HEK293 (cell line): ENCODE measurements at regions not wholly inside any gene's neighbourhood (a gene's known extent, or its start where the extent isn't known, plus 50 kb on each side); places are given as distances from the start of the nearest gene placed in this dataset.

ENCODE experiments used
- PBX3 ChIP-seq: sonication (generic); formaldehyde crosslinking; IDR thresholded peaks from 2 replicates; pipeline ENCODE4 v1.8.1; 2022; ENCODE audit warnings: mild to moderate bottlenecking, moderate library complexity, missing genetic modification reagents
- REPIN1 ChIP-seq: fragments of 450-650 bp; formaldehyde crosslinking; IDR thresholded peaks from 2 replicates; pipeline ENCODE4 v1.5.1; 2017; ENCODE audit warnings: missing biosample characterization, missing genetic modification characterization, low read depth
- SP2 ChIP-seq: fragments of 450-650 bp; formaldehyde crosslinking; IDR thresholded peaks from 2 replicates; pipeline ENCODE4 v1.5.1; 2016; ENCODE audit warnings: missing biosample characterization, missing genetic modification characterization
- SP3 ChIP-seq: fragments of 450-650 bp; formaldehyde crosslinking; IDR thresholded peaks from 2 replicates; pipeline ENCODE4 v1.5.1; 2016; ENCODE audit warnings: missing biosample characterization, missing genetic modification characterization
- ZNF146 ChIP-seq: fragments of 450-650 bp; formaldehyde crosslinking; IDR thresholded peaks from 2 replicates; pipeline ENCODE4 v1.5.1; 2016; ENCODE audit warnings: missing biosample characterization, missing genetic modification characterization
- ZNF24 ChIP-seq: fragments of 450-650 bp; formaldehyde crosslinking; IDR thresholded peaks from 2 replicates; pipeline ENCODE4 v1.5.1; 2016; ENCODE audit warnings: missing biosample characterization, missing genetic modification characterization
- ZNF433 ChIP-seq: fragments of 450-650 bp; formaldehyde crosslinking; IDR thresholded peaks from 2 replicates; pipeline ENCODE4 v1.5.1; 2016; ENCODE audit warnings: missing biosample characterization, missing genetic modification characterization, low read depth
- ZNF48 ChIP-seq: fragments of 450-650 bp; formaldehyde crosslinking; IDR thresholded peaks from 2 replicates; pipeline ENCODE4 v1.5.1; 2016; ENCODE audit warnings: missing biosample characterization, missing genetic modification characterization
- TF ChIP-seq, protein P1 (sequence below): fragments of 450-650 bp; formaldehyde crosslinking; IDR thresholded peaks from 2 replicates; pipeline ENCODE4 v1.5.1; 2016; ENCODE audit warnings: missing biosample characterization, missing genetic modification characterization, borderline replicate concordance
- TF ChIP-seq, protein P2 (sequence below): fragments of 450-650 bp; formaldehyde crosslinking; IDR thresholded peaks from 2 replicates; pipeline ENCODE4 v1.5.1; 2016; ENCODE audit warnings: missing biosample characterization, missing genetic modification characterization
- TF ChIP-seq, protein P3 (sequence below): fragments of 450-650 bp; formaldehyde crosslinking; IDR thresholded peaks from 2 replicates; pipeline ENCODE4 v1.5.1; 2016; ENCODE audit warnings: missing biosample characterization, missing genetic modification characterization
- TF ChIP-seq, protein P4 (sequence below): fragments of 450-650 bp; formaldehyde crosslinking; IDR thresholded peaks from 2 replicates; pipeline ENCODE4 v1.5.1; 2016; ENCODE audit warnings: missing biosample characterization, missing genetic modification characterization

- no peak for TF ChIP-seq PBX3 (CRISPR knock-in tag)
- no peak for TF ChIP-seq REPIN1 (tag by site-specific recombination)
- TF ChIP-seq, protein P1, sequence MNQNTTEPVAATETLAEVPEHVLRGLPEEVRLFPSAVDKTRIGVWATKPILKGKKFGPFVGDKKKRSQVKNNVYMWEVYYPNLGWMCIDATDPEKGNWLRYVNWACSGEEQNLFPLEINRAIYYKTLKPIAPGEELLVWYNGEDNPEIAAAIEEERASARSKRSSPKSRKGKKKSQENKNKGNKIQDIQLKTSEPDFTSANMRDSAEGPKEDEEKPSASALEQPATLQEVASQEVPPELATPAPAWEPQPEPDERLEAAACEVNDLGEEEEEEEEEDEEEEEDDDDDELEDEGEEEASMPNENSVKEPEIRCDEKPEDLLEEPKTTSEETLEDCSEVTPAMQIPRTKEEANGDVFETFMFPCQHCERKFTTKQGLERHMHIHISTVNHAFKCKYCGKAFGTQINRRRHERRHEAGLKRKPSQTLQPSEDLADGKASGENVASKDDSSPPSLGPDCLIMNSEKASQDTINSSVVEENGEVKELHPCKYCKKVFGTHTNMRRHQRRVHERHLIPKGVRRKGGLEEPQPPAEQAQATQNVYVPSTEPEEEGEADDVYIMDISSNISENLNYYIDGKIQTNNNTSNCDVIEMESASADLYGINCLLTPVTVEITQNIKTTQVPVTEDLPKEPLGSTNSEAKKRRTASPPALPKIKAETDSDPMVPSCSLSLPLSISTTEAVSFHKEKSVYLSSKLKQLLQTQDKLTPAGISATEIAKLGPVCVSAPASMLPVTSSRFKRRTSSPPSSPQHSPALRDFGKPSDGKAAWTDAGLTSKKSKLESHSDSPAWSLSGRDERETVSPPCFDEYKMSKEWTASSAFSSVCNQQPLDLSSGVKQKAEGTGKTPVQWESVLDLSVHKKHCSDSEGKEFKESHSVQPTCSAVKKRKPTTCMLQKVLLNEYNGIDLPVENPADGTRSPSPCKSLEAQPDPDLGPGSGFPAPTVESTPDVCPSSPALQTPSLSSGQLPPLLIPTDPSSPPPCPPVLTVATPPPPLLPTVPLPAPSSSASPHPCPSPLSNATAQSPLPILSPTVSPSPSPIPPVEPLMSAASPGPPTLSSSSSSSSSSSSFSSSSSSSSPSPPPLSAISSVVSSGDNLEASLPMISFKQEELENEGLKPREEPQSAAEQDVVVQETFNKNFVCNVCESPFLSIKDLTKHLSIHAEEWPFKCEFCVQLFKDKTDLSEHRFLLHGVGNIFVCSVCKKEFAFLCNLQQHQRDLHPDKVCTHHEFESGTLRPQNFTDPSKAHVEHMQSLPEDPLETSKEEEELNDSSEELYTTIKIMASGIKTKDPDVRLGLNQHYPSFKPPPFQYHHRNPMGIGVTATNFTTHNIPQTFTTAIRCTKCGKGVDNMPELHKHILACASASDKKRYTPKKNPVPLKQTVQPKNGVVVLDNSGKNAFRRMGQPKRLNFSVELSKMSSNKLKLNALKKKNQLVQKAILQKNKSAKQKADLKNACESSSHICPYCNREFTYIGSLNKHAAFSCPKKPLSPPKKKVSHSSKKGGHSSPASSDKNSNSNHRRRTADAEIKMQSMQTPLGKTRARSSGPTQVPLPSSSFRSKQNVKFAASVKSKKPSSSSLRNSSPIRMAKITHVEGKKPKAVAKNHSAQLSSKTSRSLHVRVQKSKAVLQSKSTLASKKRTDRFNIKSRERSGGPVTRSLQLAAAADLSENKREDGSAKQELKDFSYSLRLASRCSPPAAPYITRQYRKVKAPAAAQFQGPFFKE (tag by site-specific recombination): no peak
- TF ChIP-seq, protein P2, sequence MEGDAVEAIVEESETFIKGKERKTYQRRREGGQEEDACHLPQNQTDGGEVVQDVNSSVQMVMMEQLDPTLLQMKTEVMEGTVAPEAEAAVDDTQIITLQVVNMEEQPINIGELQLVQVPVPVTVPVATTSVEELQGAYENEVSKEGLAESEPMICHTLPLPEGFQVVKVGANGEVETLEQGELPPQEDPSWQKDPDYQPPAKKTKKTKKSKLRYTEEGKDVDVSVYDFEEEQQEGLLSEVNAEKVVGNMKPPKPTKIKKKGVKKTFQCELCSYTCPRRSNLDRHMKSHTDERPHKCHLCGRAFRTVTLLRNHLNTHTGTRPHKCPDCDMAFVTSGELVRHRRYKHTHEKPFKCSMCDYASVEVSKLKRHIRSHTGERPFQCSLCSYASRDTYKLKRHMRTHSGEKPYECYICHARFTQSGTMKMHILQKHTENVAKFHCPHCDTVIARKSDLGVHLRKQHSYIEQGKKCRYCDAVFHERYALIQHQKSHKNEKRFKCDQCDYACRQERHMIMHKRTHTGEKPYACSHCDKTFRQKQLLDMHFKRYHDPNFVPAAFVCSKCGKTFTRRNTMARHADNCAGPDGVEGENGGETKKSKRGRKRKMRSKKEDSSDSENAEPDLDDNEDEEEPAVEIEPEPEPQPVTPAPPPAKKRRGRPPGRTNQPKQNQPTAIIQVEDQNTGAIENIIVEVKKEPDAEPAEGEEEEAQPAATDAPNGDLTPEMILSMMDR (tag by site-specific recombination): no peak
- no peak for TF ChIP-seq SP2 (tag by site-specific recombination)
- TF ChIP-seq SP3 (tag by site-specific recombination): no peak
- no peak for TF ChIP-seq ZNF24 (tag by site-specific recombination)
- no peak for TF ChIP-seq ZNF146
- TF ChIP-seq, protein P3, sequence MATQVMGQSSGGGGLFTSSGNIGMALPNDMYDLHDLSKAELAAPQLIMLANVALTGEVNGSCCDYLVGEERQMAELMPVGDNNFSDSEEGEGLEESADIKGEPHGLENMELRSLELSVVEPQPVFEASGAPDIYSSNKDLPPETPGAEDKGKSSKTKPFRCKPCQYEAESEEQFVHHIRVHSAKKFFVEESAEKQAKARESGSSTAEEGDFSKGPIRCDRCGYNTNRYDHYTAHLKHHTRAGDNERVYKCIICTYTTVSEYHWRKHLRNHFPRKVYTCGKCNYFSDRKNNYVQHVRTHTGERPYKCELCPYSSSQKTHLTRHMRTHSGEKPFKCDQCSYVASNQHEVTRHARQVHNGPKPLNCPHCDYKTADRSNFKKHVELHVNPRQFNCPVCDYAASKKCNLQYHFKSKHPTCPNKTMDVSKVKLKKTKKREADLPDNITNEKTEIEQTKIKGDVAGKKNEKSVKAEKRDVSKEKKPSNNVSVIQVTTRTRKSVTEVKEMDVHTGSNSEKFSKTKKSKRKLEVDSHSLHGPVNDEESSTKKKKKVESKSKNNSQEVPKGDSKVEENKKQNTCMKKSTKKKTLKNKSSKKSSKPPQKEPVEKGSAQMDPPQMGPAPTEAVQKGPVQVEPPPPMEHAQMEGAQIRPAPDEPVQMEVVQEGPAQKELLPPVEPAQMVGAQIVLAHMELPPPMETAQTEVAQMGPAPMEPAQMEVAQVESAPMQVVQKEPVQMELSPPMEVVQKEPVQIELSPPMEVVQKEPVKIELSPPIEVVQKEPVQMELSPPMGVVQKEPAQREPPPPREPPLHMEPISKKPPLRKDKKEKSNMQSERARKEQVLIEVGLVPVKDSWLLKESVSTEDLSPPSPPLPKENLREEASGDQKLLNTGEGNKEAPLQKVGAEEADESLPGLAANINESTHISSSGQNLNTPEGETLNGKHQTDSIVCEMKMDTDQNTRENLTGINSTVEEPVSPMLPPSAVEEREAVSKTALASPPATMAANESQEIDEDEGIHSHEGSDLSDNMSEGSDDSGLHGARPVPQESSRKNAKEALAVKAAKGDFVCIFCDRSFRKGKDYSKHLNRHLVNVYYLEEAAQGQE (tag by site-specific recombination): no peak
- TF ChIP-seq, protein P4, sequence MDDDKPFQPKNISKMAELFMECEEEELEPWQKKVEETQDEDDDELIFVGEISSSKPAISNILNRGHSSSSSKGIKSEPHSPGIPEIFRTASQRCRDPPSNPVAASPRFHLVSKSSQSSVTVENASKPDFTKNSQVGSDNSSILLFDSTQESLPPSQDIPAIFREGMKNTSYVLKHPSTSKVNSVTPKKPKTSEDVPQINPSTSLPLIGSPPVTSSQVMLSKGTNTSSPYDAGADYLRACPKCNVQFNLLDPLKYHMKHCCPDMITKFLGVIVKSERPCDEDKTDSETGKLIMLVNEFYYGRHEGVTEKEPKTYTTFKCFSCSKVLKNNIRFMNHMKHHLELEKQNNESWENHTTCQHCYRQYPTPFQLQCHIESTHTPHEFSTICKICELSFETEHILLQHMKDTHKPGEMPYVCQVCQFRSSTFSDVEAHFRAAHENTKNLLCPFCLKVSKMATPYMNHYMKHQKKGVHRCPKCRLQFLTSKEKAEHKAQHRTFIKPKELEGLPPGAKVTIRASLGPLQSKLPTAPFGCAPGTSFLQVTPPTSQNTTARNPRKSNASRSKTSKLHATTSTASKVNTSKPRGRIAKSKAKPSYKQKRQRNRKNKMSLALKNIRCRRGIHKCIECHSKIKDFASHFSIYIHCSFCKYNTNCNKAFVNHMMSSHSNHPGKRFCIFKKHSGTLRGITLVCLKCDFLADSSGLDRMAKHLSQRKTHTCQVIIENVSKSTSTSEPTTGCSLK (tag by site-specific recombination): no peak
- no peak for TF ChIP-seq ZNF433 (tag by site-specific recombination)
- no peak for TF ChIP-seq ZNF48 (tag by site-specific recombination)
Observed at GRCh38 chr20:53672484-53673129, 79.0 kb upstream of the ZNF217 start.
